ENCODE measurements at regions not wholly inside any gene's neighbourhood (a gene's known extent, or its start where the extent isn't known, plus 50 kb on each side); places are given as distances from the start of the nearest gene placed in this dataset.

DNA sequence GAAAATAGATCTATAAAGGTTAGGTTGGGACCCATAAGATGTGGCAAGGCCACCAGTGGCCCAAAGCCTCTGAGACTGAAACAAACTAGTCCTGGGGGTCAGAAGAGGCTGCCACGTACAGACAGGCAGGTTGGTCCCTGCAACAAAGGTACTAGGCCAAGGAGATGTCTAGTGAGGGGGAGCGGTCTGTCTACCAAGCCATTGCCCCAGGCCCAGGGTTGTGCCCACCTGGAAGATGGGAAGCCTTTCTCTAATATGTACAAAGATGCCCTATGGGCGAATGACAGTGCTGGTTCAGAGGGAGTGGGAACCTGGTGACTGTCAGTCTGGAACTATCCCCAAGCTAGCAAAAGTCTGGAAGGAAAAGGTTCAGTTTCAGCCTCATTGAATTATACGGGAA, 233.2 kb downstream of the RBM19 start:
- TF ChIP-seq POLR2A (IDR thresholded peaks at IDR 0.05), result no peak
- TF ChIP-seq, protein P1, sequence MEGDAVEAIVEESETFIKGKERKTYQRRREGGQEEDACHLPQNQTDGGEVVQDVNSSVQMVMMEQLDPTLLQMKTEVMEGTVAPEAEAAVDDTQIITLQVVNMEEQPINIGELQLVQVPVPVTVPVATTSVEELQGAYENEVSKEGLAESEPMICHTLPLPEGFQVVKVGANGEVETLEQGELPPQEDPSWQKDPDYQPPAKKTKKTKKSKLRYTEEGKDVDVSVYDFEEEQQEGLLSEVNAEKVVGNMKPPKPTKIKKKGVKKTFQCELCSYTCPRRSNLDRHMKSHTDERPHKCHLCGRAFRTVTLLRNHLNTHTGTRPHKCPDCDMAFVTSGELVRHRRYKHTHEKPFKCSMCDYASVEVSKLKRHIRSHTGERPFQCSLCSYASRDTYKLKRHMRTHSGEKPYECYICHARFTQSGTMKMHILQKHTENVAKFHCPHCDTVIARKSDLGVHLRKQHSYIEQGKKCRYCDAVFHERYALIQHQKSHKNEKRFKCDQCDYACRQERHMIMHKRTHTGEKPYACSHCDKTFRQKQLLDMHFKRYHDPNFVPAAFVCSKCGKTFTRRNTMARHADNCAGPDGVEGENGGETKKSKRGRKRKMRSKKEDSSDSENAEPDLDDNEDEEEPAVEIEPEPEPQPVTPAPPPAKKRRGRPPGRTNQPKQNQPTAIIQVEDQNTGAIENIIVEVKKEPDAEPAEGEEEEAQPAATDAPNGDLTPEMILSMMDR (IDR thresholded peaks at IDR 0.05), result no peak
